GM06990 (cell line): ENCODE measurements at regions not wholly inside any gene's neighbourhood (a gene's known extent, or its start where the extent isn't known, plus 50 kb on each side); places are given as distances from the start of the nearest gene placed in this dataset.

Experiments used
- DNase-seq: peaks from one replicate; pipeline ENCODE4 v3.0.0-alpha.2; 2011; ENCODE audit not compliant: insufficient read length; ENCODE audit errors: extremely low read depth
- H3K27me3 ChIP-seq: replicated peaks from 2 replicates; pipeline ENCODE4 v1.6.0; 2011; ENCODE audit warnings: low read length; ENCODE audit not compliant: control insufficient read depth, insufficient read depth
- H3K36me3 ChIP-seq: 2 replicates; pipeline ENCODE4 v1.5.1; 2011; ENCODE audit warnings: low read length; ENCODE audit not compliant: control insufficient read depth, insufficient read depth
- H3K4me3 ChIP-seq: replicated peaks from 2 replicates; pipeline ENCODE4 v1.5.1; 2011; ENCODE audit warnings: low read depth, mild to moderate bottlenecking, control low read depth, low read length
- CTCF ChIP-seq: IDR thresholded peaks from 2 replicates; pipeline ENCODE4 v1.5.1; 2011; ENCODE audit warnings: low read length, control low read depth, mild to moderate bottlenecking, inconsistent platforms; ENCODE audit not compliant: insufficient read depth, poor library complexity, severe bottlenecking

- H3K36me3 ChIP-seq: no peaks in the 10 kb centered on the region
- no peak for DNase-seq
- no peak for TF ChIP-seq CTCF
- no peaks in the 10 kb centered on the region for H3K27me3 ChIP-seq
- H3K4me3 ChIP-seq: no peak overlapping the region
These were observed 620.4 kb downstream of the STK39 start for GRCh38 chr2:167626961-167627360.

- Histone ChIP-seq H3K36me3 (no peaks in the 10 kb centered on the region), H3K4me3 (no peak overlapping the region), H3K27me3 (no peaks in the 10 kb centered on the region)
- no peak for TF ChIP-seq CTCF
- no peak for DNase-seq
These were observed 621.1 kb downstream of the STK39 start for GRCh38 chr2:167626301-167626700.

GRCh38 chr2:167616997-167617396, 630.4 kb downstream of the STK39 start:
- no peak for TF ChIP-seq CTCF

GRCh38 chr2:167613471-167613870, 633.9 kb downstream of the STK39 start:
- no peak for DNase-seq
- no peak for TF ChIP-seq CTCF

More at GRCh38 chr2:167616997-167617396, 630.4 kb downstream of the STK39 start:
- Histone ChIP-seq H3K36me3 (no peaks in the 10 kb centered on the region), H3K27me3 (no peaks in the 10 kb centered on the region), H3K4me3 (no peak overlapping the region)
- DNase-seq: no peak

GRCh38 chr2:167608487-167608886, 638.9 kb downstream of the STK39 start:
- DNase-seq: no peak
- Histone ChIP-seq H3K4me3 (no peak overlapping the region), H3K36me3 (no peaks in the 10 kb centered on the region), H3K27me3 (no peaks in the 10 kb centered on the region)
- no peak for TF ChIP-seq CTCF

More at GRCh38 chr2:167613471-167613870, 633.9 kb downstream of the STK39 start:
- Histone ChIP-seq H3K36me3 (no peaks in the 10 kb centered on the region), H3K4me3 (no peak overlapping the region), H3K27me3 (no peaks in the 10 kb centered on the region)

- no peak for DNase-seq
- Histone ChIP-seq H3K4me3 (no peak overlapping the region), H3K27me3 (no peaks in the 10 kb centered on the region), H3K36me3 (no peaks in the 10 kb centered on the region)
- TF ChIP-seq CTCF: no peak
These were observed 639.7 kb downstream of the STK39 start for GRCh38 chr2:167607731-167608130.
